OCI-LY7 (cell line): ENCODE measurements at regions not wholly inside any gene's neighbourhood (a gene's known extent, or its start where the extent isn't known, plus 50 kb on each side); places are given as distances from the start of the nearest gene placed in this dataset.

Source experiments
- BruUV-seq: library from RNA; stranded (reverse); fragments of 400-500 nt; replicated peaks from 2 replicates; lab custom pipeline; 2021; lab: Mats Ljungman, UMichigan
- CTCF ChIA-PET: fragments of 300-600 bp; sonication (Branson Sonifier 250); formaldehyde crosslinking; loops from one replicate; lab custom pipeline; 2022; ENCODE audit warnings: antibody characterized with exemption; ENCODE audit not compliant: unreplicated experiment; lab: Charles Lee
- POLR2A ChIA-PET: fragments of 300-600 bp; sonication (Branson Sonifier 250); formaldehyde crosslinking; loops from one replicate; lab custom pipeline; 2022; ENCODE audit warnings: antibody characterized with exemption; lab: Charles Lee
- DNase-seq: peaks from one replicate; pipeline ENCODE4 v3.0.0-alpha.2; 2015; ENCODE audit warnings: low spot score
- H2AFZ ChIP-seq: fragments of 200-600 bp; sonication (generic), shearing (Covaris generic); 2 replicates; pipeline ENCODE4 v1.6.1; 2014; ENCODE audit warnings: mild to moderate bottlenecking, antibody characterized with exemption, low read length, moderate library complexity
- H3K27ac ChIP-seq: fragments of 200-600 bp; sonication (generic); 2 replicates; pipeline ENCODE4 v1.5.1; 2014; ENCODE audit warnings: mixed run types, low read depth, mild to moderate bottlenecking, moderate library complexity, low read length, inconsistent platforms; ENCODE audit not compliant: poor library complexity, severe bottlenecking
- H3K36me3 ChIP-seq: fragments of 200-600 bp; sonication (generic); 2 replicates; pipeline ENCODE4 v1.6.1; 2014; ENCODE audit warnings: mild to moderate bottlenecking, antibody characterized with exemption, low read length, moderate library complexity, mixed read lengths; ENCODE audit not compliant: insufficient read depth
- H3K4me1 ChIP-seq: fragments of 200-600 bp; sonication (generic); 2 replicates; pipeline ENCODE4 v1.5.1; 2014; ENCODE audit warnings: mild to moderate bottlenecking, low read length; ENCODE audit not compliant: insufficient read depth, poor library complexity, severe bottlenecking
- H3K4me2 ChIP-seq: fragments of 200-600 bp; sonication (generic); 2 replicates; pipeline ENCODE4 v1.6.1; 2014; ENCODE audit warnings: mild to moderate bottlenecking, low read length
- H3K4me3 ChIP-seq: fragments of 200-600 bp; sonication (generic); 2 replicates; pipeline ENCODE4 v1.5.1; 2014; ENCODE audit warnings: mild to moderate bottlenecking, low read depth, low read length; ENCODE audit not compliant: poor library complexity, severe bottlenecking
- H3K79me2 ChIP-seq: fragments of 200-600 bp; sonication (generic); 2 replicates; pipeline ENCODE4 v1.6.1; 2016; ENCODE audit warnings: low read depth, mild to moderate bottlenecking, low read length, moderate library complexity, mixed read lengths; ENCODE audit not compliant: insufficient read depth
- H3K9me2 ChIP-seq: fragments of 200-600 bp; sonication (generic); 2 replicates; pipeline ENCODE4 v1.6.1; 2016; ENCODE audit warnings: mild to moderate bottlenecking, low read length, mixed read lengths; ENCODE audit not compliant: insufficient read depth
- H3K9me3 ChIP-seq: fragments of 200-600 bp; sonication (generic); 2 replicates; pipeline ENCODE4 v1.6.1; 2014; ENCODE audit warnings: mild to moderate bottlenecking, mixed run types, low read length, mixed read lengths
- H4K20me1 ChIP-seq: fragments of 200-600 bp; sonication (generic); 2 replicates; pipeline ENCODE4 v1.6.1; 2014; ENCODE audit warnings: mild to moderate bottlenecking, antibody characterized with exemption, low read length, moderate library complexity, mixed read lengths; ENCODE audit not compliant: insufficient read depth
- CTCF ChIP-seq: fragments of 200-600 bp; sonication (generic); conservative IDR thresholded peaks from 2 replicates; pipeline ENCODE4 v1.5.1; 2014; ENCODE audit warnings: mild to moderate bottlenecking, antibody characterized with exemption, low read length, moderate library complexity, mixed read lengths
- EZH2phosphoT487 ChIP-seq: fragments of 200-600 bp; sonication (generic); IDR thresholded peaks from 2 replicates; pipeline ENCODE4 v1.6.1; 2018; ENCODE audit warnings: low read depth, borderline replicate concordance, mild to moderate bottlenecking, mixed run types, antibody characterized with exemption, low read length, moderate library complexity, mixed read lengths
- intact Hi-C: fragments of 100-400 bp; cut with micrococcal nuclease; formaldehyde crosslinking; loops from one replicate; pipeline ENCODE4 v1.10.0; 2022; ENCODE audit not compliant: unreplicated experiment

GRCh38 chr3:127442506-127442905 lies 148.0 kb downstream of the TPRA1 start:
- no peaks in the 10 kb centered on the region for H3K9me3 ChIP-seq
- POLR2A ChIA-PET: no interaction called here
- no TSS peak for BruUV-seq
- no peak overlapping the region for H3K4me3 ChIP-seq
- CTCF ChIA-PET: no interaction called here
- no peak overlapping the region for H3K4me2 ChIP-seq
- H4K20me1 ChIP-seq: no peaks in the 10 kb centered on the region
- TF ChIP-seq EZH2phosphoT487 (no peak), CTCF (no peak)
- H3K27ac ChIP-seq: no peak overlapping the region
- DNase-seq: no peak
- no peaks in the 10 kb centered on the region for H3K4me1 ChIP-seq
- no peak overlapping the region for H2AFZ ChIP-seq
- H3K79me2 ChIP-seq: no peaks in the 10 kb centered on the region
- H3K9me2 ChIP-seq: no peaks in the 10 kb centered on the region
- intact Hi-C loops: no loop called here
- H3K36me3 ChIP-seq: no peaks in the 10 kb centered on the region

GRCh38 chr3:127441764-127442163 lies 148.8 kb downstream of the TPRA1 start:
- TF ChIP-seq EZH2phosphoT487: no peak
- TF ChIP-seq CTCF: no peak
- Histone ChIP-seq H4K20me1 (no peaks in the 10 kb centered on the region), H3K4me2 (no peak overlapping the region), H3K4me3 (no peak overlapping the region), H3K27ac (no peak overlapping the region), H2AFZ (no peak overlapping the region), H3K9me3 (no peaks in the 10 kb centered on the region), H3K9me2 (no peaks in the 10 kb centered on the region), H3K4me1 (no peaks in the 10 kb centered on the region), H3K36me3 (no peaks in the 10 kb centered on the region), H3K79me2 (no peaks in the 10 kb centered on the region)
- CTCF ChIA-PET: no interaction called here
- POLR2A ChIA-PET: no interaction called here
- no peak for DNase-seq
- no TSS peak for BruUV-seq
- intact Hi-C loops: no loop called here

GRCh38 chr3:127440384-127440783 lies 150.1 kb downstream of the TPRA1 start:
- intact Hi-C loops: no loop called here
- no peak overlapping the region for H3K4me3 ChIP-seq
- no peak for TF ChIP-seq CTCF
- ChIA-PET POLR2A (interaction anchor here (0.6 kb wide), 1 partner anchor 32 kb away, joined by 3 read pairs; no protein-coding TSS in a partner anchor), CTCF (no interaction called here)
- H3K4me2 ChIP-seq: no peak overlapping the region
- H3K9me3 ChIP-seq: no peaks in the 10 kb centered on the region
- H4K20me1 ChIP-seq: no peaks in the 10 kb centered on the region
- H2AFZ ChIP-seq: no peak overlapping the region
- DNase-seq: no peak
- BruUV-seq: no TSS peak
- H3K4me1 ChIP-seq: no peaks in the 10 kb centered on the region
- no peaks in the 10 kb centered on the region for H3K36me3 ChIP-seq
- H3K27ac ChIP-seq: no peak overlapping the region
- no peaks in the 10 kb centered on the region for H3K79me2 ChIP-seq
- no peaks in the 10 kb centered on the region for H3K9me2 ChIP-seq
